Fibroblast of skin of right biceps (primary cell): ENCODE measurements at regions not wholly inside any gene's neighbourhood (a gene's known extent, or its start where the extent isn't known, plus 50 kb on each side); places are given as distances from the start of the nearest gene placed in this dataset.

ENCODE experiments used
- DNase-seq: peaks from one replicate; pipeline ENCODE4 v3.0.0-alpha.2; 2013

DNA sequence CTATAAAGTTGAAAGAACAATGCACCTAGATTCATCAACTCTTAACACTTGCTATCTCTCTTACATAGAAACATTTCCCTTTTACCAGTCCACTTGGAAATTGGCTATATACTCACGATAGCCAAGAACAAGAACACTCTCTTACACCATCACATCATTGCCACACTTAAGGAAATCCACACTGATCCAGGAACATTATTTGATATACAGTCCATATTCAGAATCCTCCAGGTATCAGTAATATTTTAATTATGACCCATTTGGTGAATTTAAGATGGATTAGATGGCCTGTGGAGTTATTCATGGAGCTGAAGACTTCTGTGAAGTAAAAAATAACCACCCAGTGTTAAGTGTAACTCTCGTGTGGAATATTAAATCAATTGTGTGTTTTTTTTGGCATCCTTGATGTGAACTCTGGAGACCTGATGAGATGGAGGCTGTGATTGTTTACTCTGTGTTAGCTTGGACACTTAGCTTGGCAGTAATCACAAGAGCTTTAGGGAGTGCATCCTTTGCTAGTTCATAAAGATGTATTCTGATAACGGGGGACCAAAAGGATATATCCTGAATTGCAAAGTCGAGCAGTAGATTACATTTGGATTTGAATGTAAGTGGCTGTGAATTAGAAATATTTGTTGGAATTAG is 52.0 kb upstream of the ABL1 start:
- no peak for DNase-seq

DNA sequence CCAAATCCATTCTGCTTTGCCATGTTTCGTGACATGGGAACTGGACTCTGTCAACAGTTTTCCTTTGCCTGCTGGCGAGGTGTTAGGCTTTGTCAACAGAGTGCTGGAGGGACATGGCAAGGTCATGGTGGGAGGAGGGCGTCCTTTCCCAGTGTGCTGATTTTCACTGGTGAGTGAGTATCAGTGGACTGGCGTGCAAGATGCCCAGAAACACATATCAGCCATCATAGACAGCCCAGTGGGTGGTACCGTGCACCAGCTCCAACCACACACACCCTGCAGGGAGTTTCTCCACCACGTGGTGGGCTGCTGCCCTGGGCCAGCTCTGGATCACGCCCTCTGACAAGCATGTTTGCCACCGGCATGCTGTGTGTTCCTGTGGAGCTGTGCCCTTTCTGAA is 50.0 kb upstream of the ABL1 start:
- DNase-seq, result no peak
